ENCODE measurements at regions not wholly inside any gene's neighbourhood (a gene's known extent, or its start where the extent isn't known, plus 50 kb on each side); places are given as distances from the start of the nearest gene placed in this dataset.

DNA sequence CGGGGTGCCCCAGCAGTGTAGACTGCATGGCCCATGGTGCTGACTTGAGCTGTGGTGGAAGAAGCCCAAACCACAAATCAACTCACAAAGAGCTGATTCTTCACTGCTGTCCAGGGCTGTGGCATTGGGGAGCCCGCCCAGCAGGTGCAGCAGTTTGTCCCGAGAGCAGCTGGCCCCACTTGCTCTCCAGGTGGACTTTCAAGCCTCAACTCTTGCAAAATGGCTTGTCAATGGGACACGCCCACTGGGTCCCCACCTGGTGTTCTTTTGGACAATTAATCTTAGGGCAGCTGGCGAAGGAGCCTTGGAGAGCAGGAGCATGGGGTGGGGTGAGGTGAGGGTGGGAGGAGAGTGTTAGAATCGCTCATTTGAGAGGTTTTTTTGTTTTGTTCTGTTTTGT lies 117.9 kb downstream of the MYCN start:
- Histone ChIP-seq H4K8ac (ENCODE audit: low read depth in 2 of 2, low read length in 2 of 2) (no peak overlapping the region), H3K4me2 (ENCODE audit: low read depth, low read length) (no peak overlapping the region), H4K5ac (ENCODE audit: low read depth, low read length) (no peak overlapping the region), H2BK5ac (ENCODE audit: low read depth, low read length, poor library complexity, severe bottlenecking) (no peak overlapping the region), H3K4me1 (ENCODE audit: control insufficient read depth, insufficient read depth, low read length) (no peaks in the 10 kb centered on the region), H3K9ac (ENCODE audit: low read depth, low read length) (no peak overlapping the region), H3K27me3 (ENCODE audit: control insufficient read depth, insufficient read depth, low read length) (no peaks in the 10 kb centered on the region), H4K20me1 (ENCODE audit: insufficient read depth, low read length) (no peaks in the 10 kb centered on the region), H2BK20ac (ENCODE audit: low read depth, low read length) (no peak overlapping the region), H3K4me3 (ENCODE audit: insufficient read depth, low read depth, low read length) (no peak overlapping the region), H4K91ac (ENCODE audit: insufficient read depth, low read depth, low read length) (no peak overlapping the region), H2AK9ac (replicated peaks; ENCODE audit: low read depth, low read length, poor library complexity) (no peak overlapping the region), H2BK120ac (ENCODE audit: low read depth, low read length) (no peak overlapping the region), H3K36me3 (ENCODE audit: control insufficient read depth, insufficient read depth, low read length) (no peaks in the 10 kb centered on the region), H3K4ac (ENCODE audit: low read depth, low read length) (no peak overlapping the region), H3K27ac (ENCODE audit: insufficient read depth, low read length) (no peak overlapping the region), H3K14ac (replicated peaks; ENCODE audit: low read depth, low read length) (no peak overlapping the region), H3K9me3 (ENCODE audit: control insufficient read depth, insufficient read depth, low read length) (peaks cover 28% of the 10 kb centered on the region), H3K56ac (ENCODE audit: extremely low read depth, insufficient read depth, low read length) (no peak overlapping the region), H2AFZ (replicated peaks; ENCODE audit: low read length, poor library complexity) (no peak overlapping the region), H3K18ac (ENCODE audit: low read depth, low read length) (no peak overlapping the region), H3K9me1 (ENCODE audit: insufficient read depth, low read length) (no peaks in the 10 kb centered on the region), H3K79me1 (ENCODE audit: low read depth in 1 of 2, low read length in 2 of 2) (no peaks in the 10 kb centered on the region), H2AK5ac (ENCODE audit: low read depth, low read length) (no peak overlapping the region), H3K23ac (ENCODE audit: low read depth, low read length) (no peak overlapping the region), H2BK15ac (ENCODE audit: low read depth, low read length) (no peak overlapping the region)
- ATAC-seq (ENCODE audit: low read depth) (no peak), DNase-seq (no peak)
- intact Hi-C loops (cut with micrococcal nuclease), result no loop called here
- POLR2A ChIA-PET (ENCODE audit: unreplicated experiment), result no interaction called here
- in situ Hi-C loops (cut with MboI; ENCODE audit: low sequenced_read_pairs), result no loop called here
- TF ChIP-seq CEBPB (IDR thresholded peaks at IDR 0.05; ENCODE audit: low read depth, low read length) (no peak), BHLHE40 (IDR thresholded peaks at IDR 0.05; ENCODE audit: low read depth, low read length) (no peak), SMC3 (IDR thresholded peaks at IDR 0.05; ENCODE audit: low read depth, low read length) (no peak), CHD1 (IDR thresholded peaks at IDR 0.05; ENCODE audit: low read depth, low read length) (no peak), ELK1 (IDR thresholded peaks at IDR 0.05; ENCODE audit: borderline replicate concordance, low read depth, low read length) (no peak), RAD21 (IDR thresholded peaks at IDR 0.05; ENCODE audit: low read length) (no peak), RFX5 (IDR thresholded peaks at IDR 0.05; ENCODE audit: low read depth, low read length) (no peak), RCOR1 (IDR thresholded peaks at IDR 0.05; ENCODE audit: insufficient replicate concordance, low read length) (no peak), MAFK (IDR thresholded peaks at IDR 0.05; ENCODE audit: low read depth, low read length) (no peak), MXI1 (IDR thresholded peaks at IDR 0.05; ENCODE audit: borderline replicate concordance, low read depth, low read length) (no peak), NFE2L2 (IDR thresholded peaks at IDR 0.05; ENCODE audit: low read depth, low read length) (no peak), POLR2A (IDR thresholded peaks at IDR 0.05; ENCODE audit: low read depth, low read length) (no peak)
- TF ChIP-seq, protein P1, sequence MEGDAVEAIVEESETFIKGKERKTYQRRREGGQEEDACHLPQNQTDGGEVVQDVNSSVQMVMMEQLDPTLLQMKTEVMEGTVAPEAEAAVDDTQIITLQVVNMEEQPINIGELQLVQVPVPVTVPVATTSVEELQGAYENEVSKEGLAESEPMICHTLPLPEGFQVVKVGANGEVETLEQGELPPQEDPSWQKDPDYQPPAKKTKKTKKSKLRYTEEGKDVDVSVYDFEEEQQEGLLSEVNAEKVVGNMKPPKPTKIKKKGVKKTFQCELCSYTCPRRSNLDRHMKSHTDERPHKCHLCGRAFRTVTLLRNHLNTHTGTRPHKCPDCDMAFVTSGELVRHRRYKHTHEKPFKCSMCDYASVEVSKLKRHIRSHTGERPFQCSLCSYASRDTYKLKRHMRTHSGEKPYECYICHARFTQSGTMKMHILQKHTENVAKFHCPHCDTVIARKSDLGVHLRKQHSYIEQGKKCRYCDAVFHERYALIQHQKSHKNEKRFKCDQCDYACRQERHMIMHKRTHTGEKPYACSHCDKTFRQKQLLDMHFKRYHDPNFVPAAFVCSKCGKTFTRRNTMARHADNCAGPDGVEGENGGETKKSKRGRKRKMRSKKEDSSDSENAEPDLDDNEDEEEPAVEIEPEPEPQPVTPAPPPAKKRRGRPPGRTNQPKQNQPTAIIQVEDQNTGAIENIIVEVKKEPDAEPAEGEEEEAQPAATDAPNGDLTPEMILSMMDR (conservative IDR thresholded peaks at IDR 0.05; ENCODE audit: low read depth, low read length), result no peak
- TF ChIP-seq, protein P2, sequence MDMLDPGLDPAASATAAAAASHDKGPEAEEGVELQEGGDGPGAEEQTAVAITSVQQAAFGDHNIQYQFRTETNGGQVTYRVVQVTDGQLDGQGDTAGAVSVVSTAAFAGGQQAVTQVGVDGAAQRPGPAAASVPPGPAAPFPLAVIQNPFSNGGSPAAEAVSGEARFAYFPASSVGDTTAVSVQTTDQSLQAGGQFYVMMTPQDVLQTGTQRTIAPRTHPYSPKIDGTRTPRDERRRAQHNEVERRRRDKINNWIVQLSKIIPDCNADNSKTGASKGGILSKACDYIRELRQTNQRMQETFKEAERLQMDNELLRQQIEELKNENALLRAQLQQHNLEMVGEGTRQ (IDR thresholded peaks at IDR 0.05; ENCODE audit: low read depth, low read length), result no peak
- dilution Hi-C loops (cut with HindIII; ENCODE audit: low sequenced_read_pairs, unreplicated experiment), result no loop called here
- CTCF ChIA-PET, result no interaction called here
- WGBS, 2 experiments (ENCODE audit: extremely low coverage in 2 of 2, insufficient read length in 1 of 2), result 18% methylated on average over 4 of the region's 6 CpGs; no CpG with 5 or more reads in 1 of the 2 experiments
- BruUV-seq (replicated peaks), result no TSS peak

Data from IMR-90 (cell line).